ENCODE measurements at regions not wholly inside any gene's neighbourhood (a gene's known extent, or its start where the extent isn't known, plus 50 kb on each side); places are given as distances from the start of the nearest gene placed in this dataset.

GRCh38 chr14:85310491-85311272, 219.3 kb upstream of the FLRT2 start:
- no peak overlapping the region for H3K4me3 ChIP-seq (replicated peaks; ENCODE audit: low read depth, low read length)
- TF ChIP-seq, protein P1, sequence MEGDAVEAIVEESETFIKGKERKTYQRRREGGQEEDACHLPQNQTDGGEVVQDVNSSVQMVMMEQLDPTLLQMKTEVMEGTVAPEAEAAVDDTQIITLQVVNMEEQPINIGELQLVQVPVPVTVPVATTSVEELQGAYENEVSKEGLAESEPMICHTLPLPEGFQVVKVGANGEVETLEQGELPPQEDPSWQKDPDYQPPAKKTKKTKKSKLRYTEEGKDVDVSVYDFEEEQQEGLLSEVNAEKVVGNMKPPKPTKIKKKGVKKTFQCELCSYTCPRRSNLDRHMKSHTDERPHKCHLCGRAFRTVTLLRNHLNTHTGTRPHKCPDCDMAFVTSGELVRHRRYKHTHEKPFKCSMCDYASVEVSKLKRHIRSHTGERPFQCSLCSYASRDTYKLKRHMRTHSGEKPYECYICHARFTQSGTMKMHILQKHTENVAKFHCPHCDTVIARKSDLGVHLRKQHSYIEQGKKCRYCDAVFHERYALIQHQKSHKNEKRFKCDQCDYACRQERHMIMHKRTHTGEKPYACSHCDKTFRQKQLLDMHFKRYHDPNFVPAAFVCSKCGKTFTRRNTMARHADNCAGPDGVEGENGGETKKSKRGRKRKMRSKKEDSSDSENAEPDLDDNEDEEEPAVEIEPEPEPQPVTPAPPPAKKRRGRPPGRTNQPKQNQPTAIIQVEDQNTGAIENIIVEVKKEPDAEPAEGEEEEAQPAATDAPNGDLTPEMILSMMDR (IDR thresholded peaks at IDR 0.05; ENCODE audit: low read length, missing control alignments), result no peak
- peak; percentile 11 for DNase-seq (ENCODE audit: low read depth)

DNA sequence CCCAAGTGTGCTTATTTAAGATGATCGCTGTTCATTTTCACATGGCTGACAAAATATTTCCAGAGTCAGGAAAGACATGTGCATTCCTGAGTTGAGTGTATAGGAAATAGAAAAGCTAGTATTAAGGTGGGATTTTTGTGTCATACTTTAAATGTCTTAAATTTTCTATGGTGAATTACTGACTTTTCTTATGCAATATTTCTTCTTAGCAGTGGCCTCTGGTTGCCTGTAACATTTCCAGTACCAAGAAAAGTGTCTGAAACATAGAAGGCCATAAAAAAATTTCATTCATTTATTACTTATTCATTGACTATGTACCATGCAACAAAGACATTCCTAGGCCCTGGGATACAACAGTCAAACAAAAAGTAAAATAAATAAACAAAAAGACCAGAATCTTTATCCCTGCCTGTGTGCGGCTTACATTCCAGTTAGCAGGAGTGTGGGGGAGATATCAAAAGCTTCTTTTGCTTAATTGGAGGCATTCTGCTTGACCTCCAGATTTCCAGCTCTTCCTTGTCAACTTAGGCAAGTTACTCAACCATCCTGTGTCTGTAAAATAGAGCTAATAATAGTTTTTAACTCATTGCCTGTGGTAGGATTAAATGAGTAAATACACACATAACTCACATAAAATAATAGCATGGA, 216.3 kb upstream of the FLRT2 start:
- TF ChIP-seq, protein P1 (IDR thresholded peaks at IDR 0.05; ENCODE audit: low read length, missing control alignments), result no peak
- no peak overlapping the region for H3K4me3 ChIP-seq (replicated peaks; ENCODE audit: low read depth, low read length)
- DNase-seq (ENCODE audit: low read depth), result peak; percentile 16

- TF ChIP-seq, protein P1 (IDR thresholded peaks at IDR 0.05; ENCODE audit: low read length, missing control alignments), result no peak
- H3K4me3 ChIP-seq (replicated peaks; ENCODE audit: low read depth, low read length), result no peak overlapping the region
- DNase-seq (ENCODE audit: low read depth), result no peak
Observed at GRCh38 chr14:85315290-85315689, 214.7 kb upstream of the FLRT2 start.

GRCh38 chr14:85315733-85316290, 214.1 kb upstream of the FLRT2 start:
- TF ChIP-seq, protein P1 (IDR thresholded peaks at IDR 0.05; ENCODE audit: low read length, missing control alignments), result no peak
- no peak overlapping the region for H3K4me3 ChIP-seq (replicated peaks; ENCODE audit: low read depth, low read length)
- no peak for DNase-seq (ENCODE audit: low read depth)

GRCh38 chr14:85316701-85317410, 213.1 kb upstream of the FLRT2 start:
- TF ChIP-seq, protein P1 (IDR thresholded peaks at IDR 0.05; ENCODE audit: low read length, missing control alignments), result no peak
- DNase-seq (ENCODE audit: low read depth), result no peak

GRCh38 chr14:85317491-85318021, 212.4 kb upstream of the FLRT2 start:
- TF ChIP-seq, protein P1 (IDR thresholded peaks at IDR 0.05; ENCODE audit: low read length, missing control alignments), result no peak
- no peak overlapping the region for H3K4me3 ChIP-seq (replicated peaks; ENCODE audit: low read depth, low read length)
- no peak for DNase-seq (ENCODE audit: low read depth)

More at GRCh38 chr14:85316701-85317410, 213.1 kb upstream of the FLRT2 start:
- no peak overlapping the region for H3K4me3 ChIP-seq (replicated peaks; ENCODE audit: low read depth, low read length)

All from fibroblast of pulmonary artery (primary cell).